Panc1 (cell line): ENCODE measurements at regions not wholly inside any gene's neighbourhood (a gene's known extent, or its start where the extent isn't known, plus 50 kb on each side); places are given as distances from the start of the nearest gene placed in this dataset.

Experiments
- POLR2AphosphoS5 ChIP-seq: IDR thresholded peaks from 2 replicates; pipeline ENCODE4 v1.6.1; 2012; ENCODE audit warnings: mild to moderate bottlenecking, low read depth, low read length, moderate library complexity
- REST ChIP-seq, 2 experiments: IDR thresholded peaks; 2 replicates each; pipeline ENCODE4 v1.6.1; 2011 to 2012; ENCODE audit warnings: low read depth in 2 of 2, control low read depth in 1 of 2, low read length in 1 of 2, mild to moderate bottlenecking in 1 of 2, moderate library complexity in 1 of 2; ENCODE audit not compliant: insufficient read depth in 1 of 2
- SIN3A ChIP-seq: IDR thresholded peaks from 2 replicates; pipeline ENCODE4 v1.6.1; 2012; ENCODE audit warnings: low read depth, mild to moderate bottlenecking, low read length, moderate library complexity, borderline replicate concordance; ENCODE audit not compliant: insufficient read depth
- TF ChIP-seq, protein P1 (sequence below): fragments of 450-650 bp; IDR thresholded peaks from 2 replicates; pipeline ENCODE4 v1.5.1; 2017; ENCODE audit warnings: mild to moderate bottlenecking

GRCh38 chr4:1563241-1563640, 120.9 kb downstream of the FAM53A start:
- TF ChIP-seq, protein P1, sequence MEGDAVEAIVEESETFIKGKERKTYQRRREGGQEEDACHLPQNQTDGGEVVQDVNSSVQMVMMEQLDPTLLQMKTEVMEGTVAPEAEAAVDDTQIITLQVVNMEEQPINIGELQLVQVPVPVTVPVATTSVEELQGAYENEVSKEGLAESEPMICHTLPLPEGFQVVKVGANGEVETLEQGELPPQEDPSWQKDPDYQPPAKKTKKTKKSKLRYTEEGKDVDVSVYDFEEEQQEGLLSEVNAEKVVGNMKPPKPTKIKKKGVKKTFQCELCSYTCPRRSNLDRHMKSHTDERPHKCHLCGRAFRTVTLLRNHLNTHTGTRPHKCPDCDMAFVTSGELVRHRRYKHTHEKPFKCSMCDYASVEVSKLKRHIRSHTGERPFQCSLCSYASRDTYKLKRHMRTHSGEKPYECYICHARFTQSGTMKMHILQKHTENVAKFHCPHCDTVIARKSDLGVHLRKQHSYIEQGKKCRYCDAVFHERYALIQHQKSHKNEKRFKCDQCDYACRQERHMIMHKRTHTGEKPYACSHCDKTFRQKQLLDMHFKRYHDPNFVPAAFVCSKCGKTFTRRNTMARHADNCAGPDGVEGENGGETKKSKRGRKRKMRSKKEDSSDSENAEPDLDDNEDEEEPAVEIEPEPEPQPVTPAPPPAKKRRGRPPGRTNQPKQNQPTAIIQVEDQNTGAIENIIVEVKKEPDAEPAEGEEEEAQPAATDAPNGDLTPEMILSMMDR: no peak
- TF ChIP-seq POLR2AphosphoS5 (no peak), REST (IDR thresholded peaks at IDR 0.05; ENCODE audit: insufficient read depth in 1 of 2, low read depth in 2 of 2, low read length in 1 of 2) (no peak), SIN3A (no peak)
